T-cell (primary cell): ENCODE measurements at regions not wholly inside any gene's neighbourhood (a gene's known extent, or its start where the extent isn't known, plus 50 kb on each side); places are given as distances from the start of the nearest gene placed in this dataset.

Experiments
- ATAC-seq, 4 experiments: fragments of 200-7000 bp in 3 of 4; fragments of 150-1000 bp in 1 of 4; cut with Tn5 transposase; replicated peaks in 1 of 4; 1 replicate in 3 of 4; 2 replicates in 1 of 4; pipeline ENCODE4 v1.10.0; 2021; ENCODE audit warnings: moderate library complexity in 3 of 4, mild to moderate bottlenecking in 2 of 4, moderate number of reproducible peaks in 1 of 4
- CTCF ChIA-PET, 2 donors: fragments of 300-600 bp; sonication (Branson Sonifier 250); formaldehyde crosslinking; loops; one replicate each; lab custom pipeline; 2022; ENCODE audit warnings: antibody characterized with exemption in 2 of 2; lab: Charles Lee
- POLR2A ChIA-PET, 2 donors: fragments of 300-600 bp; sonication (Branson Sonifier 250); formaldehyde crosslinking; loops; one replicate each; lab custom pipeline; 2022; ENCODE audit warnings: antibody characterized with exemption in 2 of 2; lab: Charles Lee
- DNase-seq, 35 experiments: peaks; one replicate each; pipeline versions ENCODE4 v3.0.0 to v3.0.0-alpha.2; 2013 to 2023
- H3K27ac ChIP-seq: one replicate; pipeline ENCODE4 v1.5.1; 2013; ENCODE audit warnings: low read length
- H3K27me3 ChIP-seq, 2 experiments: replicated peaks in 1 of 2; 1 replicate in 1 of 2; 2 replicates in 1 of 2; pipeline versions ENCODE4 v1.6.1 to v1.7.0; 2013; ENCODE audit warnings: low read length in 1 of 2, mixed read lengths in 1 of 2; ENCODE audit not compliant: control insufficient read depth in 2 of 2, insufficient read depth in 2 of 2; ENCODE audit errors: extremely low read depth in 1 of 2
- H3K36me3 ChIP-seq, 2 donors: 1 replicate in 1 of 2; 2 replicates in 1 of 2; pipeline versions ENCODE4 v1.6.1 to v1.7.0; 2013; ENCODE audit warnings: low read length in 1 of 2; ENCODE audit not compliant: control insufficient read depth in 2 of 2, insufficient read depth in 1 of 2; ENCODE audit errors: extremely low read depth in 1 of 2
- H3K4me1 ChIP-seq, 2 experiments: 1 replicate in 1 of 2; 2 replicates in 1 of 2; pipeline versions ENCODE4 v1.6.1 to v1.7.0; 2013; ENCODE audit warnings: low read length in 2 of 2, mixed read lengths in 1 of 2; ENCODE audit not compliant: insufficient read depth in 2 of 2, control insufficient read depth in 1 of 2; ENCODE audit errors: extremely low read depth in 1 of 2
- H3K4me3 ChIP-seq, 2 donors: 1 replicate in 1 of 2; 2 replicates in 1 of 2; pipeline versions ENCODE4 v1.5.1 to v1.7.0; 2013; ENCODE audit warnings: mild to moderate bottlenecking in 2 of 2, low read length in 1 of 2, moderate library complexity in 1 of 2; ENCODE audit not compliant: control insufficient read depth in 1 of 2; ENCODE audit errors: extremely low read depth in 1 of 2
- H3K9me3 ChIP-seq: 2 replicates; pipeline ENCODE4 v1.7.0; 2013
- H3K27ac Mint-ChIP-seq, 2 donors: one replicate each; pipeline ENCODE4 v1.8.0; 2020 to 2021; ENCODE audit warnings: mild to moderate bottlenecking in 2 of 2, mixed read lengths in 2 of 2
- H3K27me3 Mint-ChIP-seq, 2 donors: one replicate each; pipeline ENCODE4 v1.8.0; 2021 to 2022; ENCODE audit warnings: mixed read lengths in 2 of 2
- H3K36me3 Mint-ChIP-seq: one replicate; pipeline ENCODE4 v1.8.0; 2021; ENCODE audit warnings: mixed read lengths
- H3K4me1 Mint-ChIP-seq, 3 donors: one replicate each; pipeline ENCODE4 v1.8.0; 2020 to 2022; ENCODE audit warnings: mixed read lengths in 3 of 3, mild to moderate bottlenecking in 1 of 3
- H3K4me3 Mint-ChIP-seq, 3 donors: one replicate each; pipeline ENCODE4 v1.8.0; 2020 to 2022; ENCODE audit warnings: mild to moderate bottlenecking in 3 of 3, mixed read lengths in 3 of 3, moderate library complexity in 3 of 3
- H3K9me3 Mint-ChIP-seq, 3 donors: one replicate each; pipeline ENCODE4 v1.8.0; 2020 to 2022; ENCODE audit warnings: mixed read lengths in 3 of 3
- WGBS: methylation state at CpG from one replicate; pipeline ENCODE4 v1.1.5; 2013; ENCODE audit warnings: missing lambda C conversion rate; ENCODE audit not compliant: insufficient coverage; 5-methylcytosine and 5-hydroxymethylcytosine counted together

DNA sequence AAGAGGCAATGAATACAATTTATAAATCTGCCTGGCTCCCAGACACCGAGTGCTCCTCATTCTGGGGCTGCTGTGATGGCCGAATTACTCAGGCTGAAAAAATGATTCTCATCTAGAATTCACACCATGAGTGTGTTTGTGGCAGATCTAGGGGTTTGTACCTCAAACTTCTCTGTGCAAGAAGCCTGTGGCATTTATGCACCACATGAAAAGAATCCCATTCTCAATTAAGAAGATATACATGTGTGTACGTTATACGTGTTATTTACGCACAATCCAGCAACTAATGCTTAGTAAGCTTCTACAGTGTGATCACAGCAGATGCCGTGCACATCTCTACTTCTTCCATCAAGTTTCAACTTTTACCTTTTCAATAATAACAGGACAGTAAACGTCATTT lies 476.8 kb downstream of the SHQ1 start:
- H3K36me3 ChIP-seq = no peaks in the 10 kb centered on the region
- Mint-ChIP-seq H3K36me3 (no peaks in the 10 kb centered on the region), H3K27ac (no peak overlapping the region), H3K9me3 (no peaks in the 10 kb centered on the region), H3K4me1 (peaks cover 30 to 37% (median 31%) of the 10 kb centered on the region in 3 donors), H3K4me3 (no peak overlapping the region), H3K27me3 (no peaks in the 10 kb centered on the region)
- 71% methylated on average over 1 of the region's 7 CpGs for WGBS
- no peak overlapping the region for H3K4me3 ChIP-seq
- H3K27ac ChIP-seq = no peak overlapping the region
- peaks cover 9 to 12% of the 10 kb centered on the region in 2 experiments for H3K4me1 ChIP-seq
- H3K9me3 ChIP-seq = no peaks in the 10 kb centered on the region
- ATAC-seq (no peak), DNase-seq (no peak)
- ChIA-PET POLR2A (no interaction called here), CTCF (no interaction called here)
- H3K27me3 ChIP-seq = no peaks in the 10 kb centered on the region

GRCh38 chr3:72370947-72371346 lies 477.3 kb downstream of the SHQ1 start:
- Mint-ChIP-seq H3K27ac (no peak overlapping the region), H3K36me3 (no peaks in the 10 kb centered on the region), H3K4me1 (peaks cover 27 to 35% (median 30%) of the 10 kb centered on the region in 3 donors), H3K27me3 (no peaks in the 10 kb centered on the region), H3K4me3 (no peak overlapping the region), H3K9me3 (no peaks in the 10 kb centered on the region)
- ATAC-seq (no peak), DNase-seq (no peak)
- Histone ChIP-seq H3K9me3 (no peaks in the 10 kb centered on the region), H3K27ac (no peak overlapping the region), H3K36me3 (no peaks in the 10 kb centered on the region), H3K4me3 (no peak overlapping the region), H3K4me1 (peaks cover 9 to 12% of the 10 kb centered on the region in 2 experiments), H3K27me3 (no peaks in the 10 kb centered on the region)
- 100% methylated on average over 2 of the region's 11 CpGs for WGBS
- ChIA-PET CTCF (no interaction called here), POLR2A (no interaction called here)

- H3K4me3 ChIP-seq = no peak overlapping the region
- no peaks in the 10 kb centered on the region for H3K27me3 ChIP-seq
- Mint-ChIP-seq H3K4me3 (no peak overlapping the region), H3K27me3 (no peaks in the 10 kb centered on the region), H3K36me3 (no peaks in the 10 kb centered on the region), H3K9me3 (no peaks in the 10 kb centered on the region), H3K27ac (no peak overlapping the region), H3K4me1 (peaks cover 18 to 23% (median 22%) of the 10 kb centered on the region in 3 donors)
- ChIA-PET POLR2A (no interaction called here), CTCF (no interaction called here)
- ATAC-seq (no peak), DNase-seq (no peak)
- no peaks in the 10 kb centered on the region for H3K9me3 ChIP-seq
- H3K4me1 ChIP-seq = peaks cover 5 to 9% of the 10 kb centered on the region in 2 experiments
- no peaks in the 10 kb centered on the region for H3K36me3 ChIP-seq
- no peak overlapping the region for H3K27ac ChIP-seq
- no CpG with 5 or more reads among the region's 6 CpGs for WGBS
Measured at GRCh38 chr3:72369681-72370080, 478.6 kb downstream of the SHQ1 start.

GRCh38 chr3:72368331-72368975 lies 479.8 kb downstream of the SHQ1 start:
- Histone ChIP-seq H3K4me3 (no peak overlapping the region), H3K27me3 (no peaks in the 10 kb centered on the region), H3K36me3 (no peaks in the 10 kb centered on the region), H3K9me3 (no peaks in the 10 kb centered on the region), H3K4me1 (peaks cover 5 to 9% of the 10 kb centered on the region in 2 experiments), H3K27ac (no peak overlapping the region)
- Mint-ChIP-seq H3K4me3 (no peak overlapping the region), H3K27ac (no peak overlapping the region), H3K36me3 (no peaks in the 10 kb centered on the region), H3K9me3 (no peaks in the 10 kb centered on the region), H3K4me1 (peaks cover 13 to 17% (median 16%) of the 10 kb centered on the region in 3 donors), H3K27me3 (no peaks in the 10 kb centered on the region)
- ChIA-PET POLR2A (no interaction called here), CTCF (no interaction called here)
- 95% methylated on average over 12 of the region's 12 CpGs for WGBS
- no peak for DNase-seq
- no peak for ATAC-seq

DNA sequence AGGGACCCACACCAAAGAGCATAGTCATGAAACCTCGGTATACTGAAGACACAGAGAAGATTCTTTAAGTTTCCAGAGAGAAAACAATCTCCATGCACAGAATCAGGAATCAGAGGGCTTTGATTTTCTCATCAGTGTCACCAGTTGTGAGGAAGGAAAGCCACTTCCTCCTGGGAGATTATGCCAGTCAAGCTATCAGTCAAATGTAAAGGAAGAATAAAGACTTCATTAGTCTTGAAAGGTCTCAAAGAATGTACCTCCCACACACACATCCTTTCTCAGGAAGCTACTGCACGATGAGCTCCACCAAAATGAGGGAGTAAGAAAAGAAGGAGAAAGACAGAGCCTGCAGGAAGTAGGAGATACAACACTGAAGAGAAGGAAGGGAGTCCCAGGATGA lies 486.3 kb downstream of the SHQ1 start:
- H3K36me3 ChIP-seq = no peaks in the 10 kb centered on the region
- no peaks in the 10 kb centered on the region for H3K27me3 ChIP-seq
- no peak overlapping the region for H3K27ac ChIP-seq
- no peaks in the 10 kb centered on the region for H3K36me3 Mint-ChIP-seq
- H3K9me3 ChIP-seq = no peaks in the 10 kb centered on the region
- H3K4me1 ChIP-seq = no peaks in the 10 kb centered on the region
- no peak for DNase-seq
- H3K4me3 Mint-ChIP-seq = no peak overlapping the region
- no peak overlapping the region for H3K4me3 ChIP-seq
- no CpG with 5 or more reads among the region's 2 CpGs for WGBS
- H3K9me3 Mint-ChIP-seq = no peaks in the 10 kb centered on the region
- no peaks in the 10 kb centered on the region for H3K4me1 Mint-ChIP-seq
- CTCF ChIA-PET = no interaction called here
- ATAC-seq = no peak
- H3K27me3 Mint-ChIP-seq = peaks cover 0 to 7% of the 10 kb centered on the region in 2 donors
- H3K27ac Mint-ChIP-seq = no peak overlapping the region
- POLR2A ChIA-PET = no interaction called here

GRCh38 chr3:72359743-72360142 lies 488.5 kb downstream of the SHQ1 start:
- H3K4me1 ChIP-seq = no peaks in the 10 kb centered on the region
- Mint-ChIP-seq H3K9me3 (no peaks in the 10 kb centered on the region), H3K4me3 (no peak overlapping the region), H3K4me1 (no peaks in the 10 kb centered on the region), H3K36me3 (no peaks in the 10 kb centered on the region), H3K27me3 (peaks cover 0 to 7% of the 10 kb centered on the region in 2 donors), H3K27ac (no peak overlapping the region)
- no peaks in the 10 kb centered on the region for H3K36me3 ChIP-seq
- no peaks in the 10 kb centered on the region for H3K27me3 ChIP-seq
- no peak overlapping the region for H3K4me3 ChIP-seq
- no peaks in the 10 kb centered on the region for H3K9me3 ChIP-seq
- H3K27ac ChIP-seq = no peak overlapping the region
- ATAC-seq = no peak
- ChIA-PET POLR2A (no interaction called here), CTCF (no interaction called here)
- WGBS = no CpG with 5 or more reads among the region's 1 CpG
- no peak for DNase-seq

- no peak overlapping the region for H3K27ac ChIP-seq
- no peaks in the 10 kb centered on the region for H3K4me1 ChIP-seq
- DNase-seq (no peak), ATAC-seq (no peak)
- no peaks in the 10 kb centered on the region for H3K9me3 ChIP-seq
- H3K36me3 ChIP-seq = no peaks in the 10 kb centered on the region
- ChIA-PET POLR2A (no interaction called here), CTCF (no interaction called here)
- H3K27me3 ChIP-seq = peaks cover 0 to 17% of the 10 kb centered on the region in 2 experiments
- Mint-ChIP-seq H3K4me1 (no peaks in the 10 kb centered on the region), H3K4me3 (no peak overlapping the region), H3K9me3 (no peaks in the 10 kb centered on the region), H3K27me3 (peaks cover 0 to 7% of the 10 kb centered on the region in 2 donors), H3K27ac (no peak overlapping the region), H3K36me3 (no peaks in the 10 kb centered on the region)
- H3K4me3 ChIP-seq = no peak overlapping the region
Measured at GRCh38 chr3:72355168-72355567, 493.1 kb downstream of the SHQ1 start.
